Head of caudate nucleus (tissue), 42 donors: ENCODE measurements at regions not wholly inside any gene's neighbourhood (a gene's known extent, or its start where the extent isn't known, plus 50 kb on each side); places are given as distances from the start of the nearest gene placed in this dataset.
"Not testable (repeated sequence)": the region's sequence is repeated elsewhere in the genome, so short reads cannot be mapped to it uniquely, and the experiment has no call there.

Experiments used
- DNase-seq, 42 donors: peaks; one replicate each; pipeline versions ENCODE4 v3.0.0 to v3.0.0-alpha.2; 2020 to 2021; ENCODE audit warnings: mixed read lengths in 7 of 42
- intact Hi-C: fragments of 100-400 bp; cut with DNase I; formaldehyde crosslinking; loops from one replicate; pipeline ENCODE4 v1.15.0; 2022

- DNase-seq: no peak
- intact Hi-C loops: no loop called here
Observed at GRCh38 chr10:118444069-118444468, 101.9 kb upstream of the FAM204A start.

- DNase-seq: no peak
- intact Hi-C loops: no loop called here
Observed at GRCh38 chr10:118442032-118442431, 99.9 kb upstream of the FAM204A start.

DNA sequence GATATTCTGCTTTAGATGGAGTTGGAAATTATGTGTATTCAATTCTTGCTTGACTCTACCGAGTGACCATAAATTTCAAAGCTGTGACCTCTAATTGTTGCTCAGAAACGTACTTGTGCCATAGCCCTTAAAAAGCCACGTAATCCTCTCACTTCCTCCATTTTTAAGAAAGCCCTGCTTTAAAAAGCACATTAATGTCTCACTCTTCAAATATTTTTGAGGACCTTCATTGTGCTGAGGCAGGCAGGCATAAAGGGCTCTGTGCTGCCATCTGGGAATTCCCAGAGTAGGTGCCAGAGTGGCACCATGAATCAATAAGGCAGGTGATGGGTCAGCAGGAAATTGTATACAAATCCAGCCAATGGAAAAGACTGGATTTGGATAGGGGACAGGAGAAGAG, 97.7 kb upstream of the FAM204A start:
- DNase-seq: no peak
- intact Hi-C loops: no loop called here

DNA sequence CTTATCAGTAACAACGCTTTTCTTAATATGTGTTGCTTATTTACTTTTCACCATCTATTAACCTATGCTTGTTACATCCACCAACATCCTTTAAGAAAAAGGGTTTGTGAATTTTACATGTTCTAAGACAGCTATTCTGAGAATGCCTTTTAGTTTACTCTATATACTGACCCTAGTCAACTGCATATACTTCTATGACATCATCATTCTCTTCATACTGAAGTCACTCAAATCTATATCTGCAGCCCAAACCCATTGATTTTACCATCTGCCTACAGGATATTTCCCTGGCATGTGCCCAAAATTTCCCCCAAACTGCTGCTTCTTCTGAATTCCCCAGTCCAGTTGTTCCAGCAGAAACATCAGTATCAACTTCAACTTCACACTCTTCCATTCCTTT, 94.6 kb upstream of the FAM204A start:
- intact Hi-C loops: no loop called here
- DNase-seq: no peak

GRCh38 chr10:118430190-118430589, 88.1 kb upstream of the FAM204A start:
- intact Hi-C loops: no loop called here
- no peak for DNase-seq

DNA sequence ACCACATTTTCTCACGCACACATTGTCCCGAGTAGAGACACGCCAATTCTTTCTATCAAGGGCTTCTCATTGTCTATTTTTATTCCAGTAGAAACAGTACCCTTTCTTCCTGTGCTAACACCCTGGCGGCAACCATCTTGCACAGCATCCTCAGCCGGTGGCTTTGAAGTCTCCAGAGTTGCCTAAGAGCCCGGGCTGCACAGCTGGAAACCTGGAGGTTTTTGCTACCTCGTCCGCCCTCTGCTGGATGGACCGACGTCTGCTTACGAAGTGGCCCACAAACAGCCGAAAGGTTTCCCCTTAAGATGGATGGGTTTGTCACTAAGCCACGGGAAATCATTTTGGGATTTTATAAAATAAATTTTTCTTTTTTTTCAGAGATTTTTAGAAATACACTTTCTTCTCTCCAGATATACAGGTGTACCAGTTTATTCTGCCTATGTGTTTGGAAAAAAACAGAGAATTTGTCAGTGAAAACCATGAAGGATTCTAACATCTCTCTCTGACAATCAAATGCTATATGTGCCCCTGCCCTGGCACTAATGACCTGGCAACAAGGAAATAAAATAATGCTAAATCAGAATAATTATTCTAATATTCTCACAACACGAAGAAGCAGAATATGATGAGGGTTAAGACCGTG, 81.8 kb upstream of the FAM204A start:
- intact Hi-C loops: no loop called here
- peak; percentile 47 to 86 (median 72) for DNase-seq

DNA sequence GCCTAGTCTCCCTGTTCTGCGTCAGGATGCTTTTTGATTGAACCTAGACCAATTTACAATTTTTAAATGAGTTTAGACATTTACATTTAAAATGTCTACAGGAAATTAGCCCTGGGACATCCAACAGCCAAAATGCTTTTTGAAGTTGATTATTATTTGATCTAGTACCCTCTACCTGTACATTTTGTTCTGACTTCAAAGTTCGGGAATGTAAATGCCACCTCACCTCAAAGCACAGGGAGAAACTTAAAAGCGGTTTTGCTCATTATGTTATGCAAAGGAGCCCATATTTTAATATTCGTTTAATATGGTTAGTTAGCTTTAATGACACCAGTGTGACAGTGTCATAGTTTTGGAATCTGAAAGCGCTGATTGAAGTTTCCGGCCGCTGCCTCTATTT, 80.1 kb upstream of the FAM204A start:
- DNase-seq: no peak
- intact Hi-C loops: no loop called here

- intact Hi-C loops: not testable (repeated sequence)
Observed at GRCh38 chr10:118420049-118420448, 77.9 kb upstream of the FAM204A start.

DNA sequence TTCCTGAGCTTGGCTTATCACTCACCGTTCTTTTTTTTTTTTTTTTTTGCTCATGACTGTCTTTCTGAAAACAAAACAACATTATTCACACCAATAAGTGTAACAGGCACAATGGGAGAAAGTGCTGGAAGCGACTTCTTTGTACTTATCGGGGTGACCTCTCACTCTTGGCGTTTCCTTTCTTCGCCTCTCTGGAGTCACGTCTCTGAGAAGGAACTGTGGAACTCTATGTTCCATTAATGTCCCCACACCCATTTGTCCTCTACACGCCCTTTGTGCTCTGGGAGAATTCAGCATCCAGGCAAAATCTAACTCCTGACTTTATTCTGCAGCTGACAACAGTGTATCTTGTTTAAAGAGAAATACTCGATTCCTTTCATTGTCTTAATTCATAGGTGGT, 70.8 kb upstream of the FAM204A start:
- no peak for DNase-seq
- intact Hi-C loops: no loop called here

More at GRCh38 chr10:118420049-118420448, 77.9 kb upstream of the FAM204A start:
- DNase-seq: not testable (repeated sequence)

DNA sequence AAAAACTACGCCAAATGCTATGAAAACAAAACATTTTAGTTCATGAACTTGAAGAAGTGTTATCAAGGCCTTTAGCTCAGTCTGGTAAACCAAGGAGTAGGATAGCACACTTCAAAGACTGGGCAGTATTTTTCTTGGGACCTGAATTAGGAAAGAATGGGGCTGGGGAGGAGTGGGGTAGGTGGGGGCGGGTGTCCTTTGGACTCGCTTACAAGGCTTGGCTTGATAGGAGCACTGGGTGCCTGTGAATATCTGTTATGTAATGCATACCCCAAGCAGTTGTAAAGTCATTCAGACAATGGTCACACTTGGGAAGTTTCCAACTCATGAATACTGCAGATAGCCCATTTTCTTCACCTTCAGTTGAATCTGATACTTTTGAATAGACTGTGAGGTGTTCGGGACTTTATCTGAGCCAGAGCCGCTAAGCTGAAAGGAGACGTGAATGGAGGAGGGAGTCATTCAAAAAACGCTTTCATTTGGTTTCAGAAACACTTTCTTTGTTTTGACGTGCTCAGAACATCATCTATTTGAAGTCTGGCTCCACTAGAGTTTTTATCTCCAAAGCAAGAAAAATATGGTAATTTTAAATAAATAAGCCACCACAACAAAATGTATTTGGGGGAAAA, 70.1 kb upstream of the FAM204A start:
- DNase-seq: no peak
- intact Hi-C loops: no loop called here

- intact Hi-C loops: no loop called here
Observed at GRCh38 chr10:118409295-118409694, 67.2 kb upstream of the FAM204A start.

GRCh38 chr10:118408181-118408580, 66.1 kb upstream of the FAM204A start:
- intact Hi-C loops: no loop called here
- no peak for DNase-seq

More at GRCh38 chr10:118409295-118409694, 67.2 kb upstream of the FAM204A start:
- DNase-seq: no peak

- no peak for DNase-seq
- intact Hi-C loops: no loop called here
Observed at GRCh38 chr10:118407777-118408176, 65.7 kb upstream of the FAM204A start.

GRCh38 chr10:118407026-118407425, 64.9 kb upstream of the FAM204A start:
- intact Hi-C loops: no loop called here
- DNase-seq: no peak

DNA sequence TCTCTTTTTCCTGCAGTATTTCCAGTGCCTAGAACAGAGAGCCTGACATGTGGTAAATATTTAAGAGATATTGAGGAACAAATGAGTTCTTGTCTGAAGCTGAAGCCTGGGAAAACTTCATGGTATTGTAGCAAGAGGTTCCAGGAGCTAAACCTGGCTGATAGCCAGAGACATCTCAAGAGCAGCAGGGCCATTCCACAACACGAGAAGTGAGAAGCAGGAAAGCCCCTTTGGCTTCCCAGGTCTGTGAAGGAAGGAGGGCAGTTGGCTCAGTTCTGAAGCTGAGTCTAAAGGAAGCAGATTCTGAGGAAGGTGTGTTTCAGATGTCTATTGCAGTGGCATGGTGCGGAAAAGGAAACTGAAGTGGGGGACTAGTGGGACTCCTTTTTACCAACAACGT, 63.8 kb upstream of the FAM204A start:
- no peak for DNase-seq
- intact Hi-C loops: no loop called here

DNA sequence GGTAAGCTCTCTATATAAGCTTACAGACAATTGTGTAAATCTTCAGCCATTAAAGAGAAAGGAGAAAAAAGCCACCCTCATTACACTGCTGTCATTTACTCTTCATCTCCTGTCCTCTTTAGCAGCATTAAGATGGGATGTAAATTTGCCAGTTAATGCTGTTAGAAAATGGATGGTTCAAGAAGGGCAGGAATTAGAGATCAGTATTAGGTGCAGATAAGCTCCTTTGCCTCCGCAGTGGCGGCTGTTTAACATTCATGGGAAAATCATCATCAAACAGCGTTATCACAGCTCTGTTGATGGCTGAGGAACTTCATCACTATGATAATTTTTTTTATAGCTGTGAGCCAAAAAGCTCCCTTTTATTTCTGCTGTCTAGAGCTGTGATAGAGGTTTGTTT, 61.8 kb upstream of the FAM204A start:
- no peak for DNase-seq

DNA sequence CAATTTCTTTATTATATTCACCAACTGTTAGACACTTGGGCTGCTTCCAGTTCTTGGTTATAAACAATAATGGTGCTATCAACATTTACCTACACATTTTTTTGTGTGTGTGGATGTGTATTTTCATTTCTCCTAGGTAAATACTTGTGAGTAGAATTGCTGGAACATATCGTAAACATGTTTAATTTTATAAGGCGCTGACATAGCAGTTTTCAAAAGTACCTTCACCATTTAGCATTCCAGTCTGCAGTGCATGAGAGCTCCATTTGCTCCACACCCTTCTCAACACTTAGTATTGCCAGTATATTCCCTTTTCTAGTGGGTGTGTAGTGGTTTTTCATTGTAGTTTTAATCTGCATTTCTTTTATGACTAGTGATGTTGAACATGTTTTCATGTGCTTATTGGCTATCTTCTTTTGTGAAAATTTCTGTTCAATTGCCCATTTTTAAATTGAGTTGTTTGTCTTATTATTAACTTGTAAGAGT, 59.6 kb upstream of the FAM204A start:
- intact Hi-C loops: no loop called here
- DNase-seq: no peak

More for the DNA sequence above, 61.8 kb upstream of the FAM204A start:
- intact Hi-C loops: no loop called here

- intact Hi-C loops: no loop called here
Observed at GRCh38 chr10:118397391-118397790, 55.3 kb upstream of the FAM204A start.

DNA sequence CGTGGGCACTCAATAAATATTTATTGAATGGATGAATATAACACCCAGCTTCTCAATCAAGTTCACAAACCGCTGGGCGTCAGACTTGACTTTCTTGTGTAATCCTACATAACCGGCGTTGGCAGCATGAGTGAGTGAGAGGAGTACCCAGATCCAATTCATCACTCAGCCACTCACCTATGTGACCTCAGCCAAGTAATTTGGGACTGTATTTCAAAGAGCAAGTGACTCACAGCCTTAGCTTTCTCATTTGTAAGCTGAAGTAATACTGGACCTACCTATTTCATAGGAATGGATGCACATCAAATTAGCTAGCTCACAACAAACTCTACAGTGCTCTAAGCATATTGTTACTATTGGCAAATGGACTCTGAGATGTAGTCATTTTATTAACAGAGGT, 53.8 kb upstream of the FAM204A start:
- no peak for DNase-seq
- intact Hi-C loops: no loop called here

More at GRCh38 chr10:118397391-118397790, 55.3 kb upstream of the FAM204A start:
- no peak for DNase-seq

DNA sequence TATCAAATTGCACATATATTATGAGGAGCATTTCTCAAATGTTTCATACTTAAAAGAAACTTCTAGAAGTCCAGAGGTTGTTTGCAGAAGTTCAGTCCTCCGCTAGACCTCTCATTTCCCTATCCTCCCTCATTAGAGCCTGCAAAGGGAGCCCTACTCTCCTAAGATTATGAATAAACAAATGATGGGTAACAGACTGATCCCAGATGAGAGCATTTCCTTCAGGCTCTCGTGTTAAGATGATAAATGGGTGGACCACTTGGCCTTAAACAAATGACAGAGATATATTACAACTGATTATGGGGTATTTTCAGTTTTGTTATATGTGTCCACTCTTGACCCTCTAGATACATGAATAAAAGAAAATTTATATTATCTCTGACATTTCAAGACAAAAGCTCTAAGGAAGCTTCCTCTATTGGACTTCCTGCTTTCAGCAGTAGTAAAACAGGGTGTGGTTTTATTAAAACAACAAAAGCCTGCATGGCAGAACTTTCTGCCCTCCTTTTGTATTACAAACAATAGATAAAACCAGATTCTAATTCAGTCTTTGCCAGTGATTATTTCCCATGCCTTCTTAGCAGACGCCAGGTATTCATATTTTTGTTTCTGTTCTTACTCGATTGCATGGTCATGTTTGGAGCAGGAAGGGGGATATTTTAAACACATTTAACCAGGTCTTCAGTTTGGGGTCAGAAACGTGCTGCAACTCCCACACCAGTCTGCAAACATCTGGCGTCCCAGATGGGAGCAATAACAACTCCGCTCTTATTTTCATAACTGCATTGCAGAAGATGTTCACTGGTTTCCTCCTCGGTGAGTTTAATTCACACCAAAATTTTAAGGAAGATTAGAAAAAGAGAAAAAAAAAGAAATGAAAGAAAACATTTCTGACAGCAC, 52.4 kb upstream of the FAM204A start:
- no peak for DNase-seq
- intact Hi-C loops: no loop called here
